ENCODE measurements at regions not wholly inside any gene's neighbourhood (a gene's known extent, or its start where the extent isn't known, plus 50 kb on each side); places are given as distances from the start of the nearest gene placed in this dataset.

GRCh38 chr15:91471468-91471867, 371.4 kb downstream of the SV2B start (continued):
- TF ChIP-seq RNF219 (CRISPR knock-in tag; IDR thresholded peaks at IDR 0.05) (no peak), MTA1 (IDR thresholded peaks at IDR 0.05; ENCODE audit: borderline replicate concordance) (no peak), KDM2B (CRISPR knock-in tag; IDR thresholded peaks at IDR 0.05) (no peak), PATZ1 (CRISPR knock-in tag; IDR thresholded peaks at IDR 0.05; ENCODE audit: borderline replicate concordance) (no peak), ZNF780A (CRISPR knock-in tag; IDR thresholded peaks at IDR 0.05) (no peak), GTF2F1 (IDR thresholded peaks at IDR 0.05; ENCODE audit: low read depth, low read length) (no peak), ZFP30 (CRISPR knock-in tag; IDR thresholded peaks at IDR 0.05; ENCODE audit: borderline replicate concordance) (no peak), ZBTB12 (CRISPR knock-in tag; IDR thresholded peaks at IDR 0.05) (no peak), PTBP1 (IDR thresholded peaks at IDR 0.05; ENCODE audit: low read depth, low read length) (no peak), PURB (CRISPR knock-in tag; IDR thresholded peaks at IDR 0.05; ENCODE audit: low read depth) (no peak), MTA2 (IDR thresholded peaks at IDR 0.05; ENCODE audit: low read depth) (no peak), SREBF2 (CRISPR knock-in tag; IDR thresholded peaks at IDR 0.05) (no peak), E2F8 (IDR thresholded peaks at IDR 0.05; ENCODE audit: low read depth, partially characterized antibody) (no peak), EHMT2 (IDR thresholded peaks at IDR 0.05) (0 out of 2 replicates have a peak, but pooled peaks have one; percentile 13), THAP12 (CRISPR knock-in tag; IDR thresholded peaks at IDR 0.05) (no peak), ZNF282 (CRISPR knock-in tag; IDR thresholded peaks at IDR 0.05) (no peak), TEAD4 (IDR thresholded peaks at IDR 0.05; ENCODE audit: low read length) (peak; percentile 47; the same call in 1 of the 2 replicates), TEAD4 (CRISPR knock-in tag; IDR thresholded peaks at IDR 0.05; ENCODE audit: borderline replicate concordance) (no peak), FOSL1 (tag; conservative IDR thresholded peaks at IDR 0.05) (peak; percentile 84)
